ENCODE measurements at regions not wholly inside any gene's neighbourhood (a gene's known extent, or its start where the extent isn't known, plus 50 kb on each side); places are given as distances from the start of the nearest gene placed in this dataset.

GRCh38 chr2:3034396-3034795 is 343.2 kb downstream of the EIPR1 start:
- no peak for TF ChIP-seq CTCF (IDR thresholded peaks at IDR 0.05; ENCODE audit: insufficient read depth, low read length, poor library complexity, severe bottlenecking)
- TF ChIP-seq EZH2phosphoT487 (conservative IDR thresholded peaks at IDR 0.05; ENCODE audit: low read length), result no peak

Data from SU-DHL-6 (cell line).